Adrenal gland (tissue), 9 donors: ENCODE measurements at regions not wholly inside any gene's neighbourhood (a gene's known extent, or its start where the extent isn't known, plus 50 kb on each side); places are given as distances from the start of the nearest gene placed in this dataset.

ENCODE experiments used
- DNase-seq, 7 donors: peaks; one replicate each; pipeline ENCODE4 v3.0.0-alpha.2; 2019 to 2020
- H3K27ac ChIP-seq, 5 donors: fragments of 200-600 bp; sonication (generic) in 4 of 5; 1 replicate in 3 of 5; 2 replicates in 2 of 5; pipeline versions ENCODE4 v1.5.1 to v1.8.0; 2016 to 2020; ENCODE audit warnings: mild to moderate bottlenecking in 1 of 5
- H3K27me3 ChIP-seq: fragments of 200-600 bp; 2 replicates; pipeline ENCODE4 v1.8.0; 2021
- H3K36me3 ChIP-seq, 2 donors: fragments of 200-600 bp; replicated peaks in 1 of 2; 1 replicate in 1 of 2; 2 replicates in 1 of 2; pipeline versions ENCODE4 v1.5.1 to v1.8.0; 2018 to 2022
- H3K4me1 ChIP-seq, 2 donors: fragments of 200-600 bp; replicated peaks in 1 of 2; 1 replicate in 1 of 2; 2 replicates in 1 of 2; pipeline versions ENCODE4 v1.5.1 to v1.8.0; 2018 to 2021
- H3K4me3 ChIP-seq, 4 donors: fragments of 200-600 bp; sonication (generic) in 3 of 4; one replicate each; pipeline ENCODE4 v1.5.1; 2016 to 2018
- H3K9me3 ChIP-seq, 3 donors: fragments of 200-600 bp; sonication (generic) in 1 of 3; replicated peaks in 1 of 3; 1 replicate in 2 of 3; 2 replicates in 1 of 3; pipeline versions ENCODE4 v1.5.1 to v1.8.0; 2016 to 2021
- POLR2A ChIP-seq, 2 donors: fragments of 450-650 bp; IDR thresholded peaks; one replicate each; pipeline ENCODE4 v1.6.1; 2017; ENCODE audit warnings: antibody characterized with exemption in 2 of 2, mild to moderate bottlenecking in 2 of 2, moderate library complexity in 1 of 2
- WGBS, 4 donors: extraction: QIAGEN DNeasy Blood & Tissue Kit in 2 of 4; methylation state at CpG; one replicate each; pipeline versions ENCODE4 v1.1.5 to v1.1.7; 2013 to 2017; 5-methylcytosine and 5-hydroxymethylcytosine counted together
- intact Hi-C, 2 donors: fragments of 100-400 bp; cut with DNase I; formaldehyde crosslinking; loops; one replicate each; pipeline versions ENCODE4 v1.14.1 to v1.15.0; 2022 to 2023
- TF ChIP-seq, protein P1 (sequence below), 6 experiments: fragments of 450-650 bp in 4 of 6; fragments of 200-600 bp in 2 of 6; sonication (generic) in 1 of 6; IDR thresholded peaks; 1 replicate in 5 of 6; 2 replicates in 1 of 6; pipeline versions ENCODE4 v1.5.1 to v1.8.0; 2016 to 2021; ENCODE audit warnings: antibody characterized with exemption in 6 of 6, mild to moderate bottlenecking in 2 of 6, moderate library complexity in 1 of 6
- donor health status: healthy with polysubstance abuse.
- donor health status: Bipolar disorder and iron deficiency.
- donor health status: DM: yes; HTN: yes; CAD: no.
- donor health status: DM: no; HTN: no; CAD: no.
- donor health status: DM: no; HTN: no; CAD: no.

DNA sequence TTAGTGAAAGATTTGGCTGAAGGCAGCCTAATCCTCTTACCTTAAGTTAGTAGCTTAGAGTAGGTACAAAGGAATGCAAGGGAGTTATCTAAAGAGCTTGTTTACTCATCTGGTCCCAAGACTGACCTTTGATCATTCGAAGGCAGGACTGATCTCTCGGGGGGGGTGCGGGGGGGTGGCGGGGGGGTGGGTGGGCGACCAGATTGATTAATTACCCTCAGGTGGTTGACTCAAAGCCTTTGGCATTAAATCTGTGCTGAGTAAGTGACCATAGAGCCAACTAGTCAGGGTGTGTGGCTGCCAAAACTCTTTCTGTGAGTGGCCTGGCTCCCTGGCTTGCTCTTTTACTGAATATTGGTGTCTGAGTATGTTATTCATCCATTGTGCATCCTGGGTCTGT, 731.9 kb upstream of the FBXO33 start:
- Histone ChIP-seq H3K27ac (no peak overlapping the region), H3K4me1 (no peaks in the 10 kb centered on the region), H3K36me3 (no peaks in the 10 kb centered on the region), H3K27me3 (no peaks in the 10 kb centered on the region), H3K9me3 (no peaks in the 10 kb centered on the region), H3K4me3 (no peak overlapping the region)
- TF ChIP-seq, protein P1, sequence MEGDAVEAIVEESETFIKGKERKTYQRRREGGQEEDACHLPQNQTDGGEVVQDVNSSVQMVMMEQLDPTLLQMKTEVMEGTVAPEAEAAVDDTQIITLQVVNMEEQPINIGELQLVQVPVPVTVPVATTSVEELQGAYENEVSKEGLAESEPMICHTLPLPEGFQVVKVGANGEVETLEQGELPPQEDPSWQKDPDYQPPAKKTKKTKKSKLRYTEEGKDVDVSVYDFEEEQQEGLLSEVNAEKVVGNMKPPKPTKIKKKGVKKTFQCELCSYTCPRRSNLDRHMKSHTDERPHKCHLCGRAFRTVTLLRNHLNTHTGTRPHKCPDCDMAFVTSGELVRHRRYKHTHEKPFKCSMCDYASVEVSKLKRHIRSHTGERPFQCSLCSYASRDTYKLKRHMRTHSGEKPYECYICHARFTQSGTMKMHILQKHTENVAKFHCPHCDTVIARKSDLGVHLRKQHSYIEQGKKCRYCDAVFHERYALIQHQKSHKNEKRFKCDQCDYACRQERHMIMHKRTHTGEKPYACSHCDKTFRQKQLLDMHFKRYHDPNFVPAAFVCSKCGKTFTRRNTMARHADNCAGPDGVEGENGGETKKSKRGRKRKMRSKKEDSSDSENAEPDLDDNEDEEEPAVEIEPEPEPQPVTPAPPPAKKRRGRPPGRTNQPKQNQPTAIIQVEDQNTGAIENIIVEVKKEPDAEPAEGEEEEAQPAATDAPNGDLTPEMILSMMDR (IDR thresholded peaks at IDR 0.05): no peak
- TF ChIP-seq POLR2A (IDR thresholded peaks at IDR 0.05): no peak
- DNase-seq: no peak
- intact Hi-C loops: no loop called here
- 23 to 60% (median 42%) methylated on average over 4 to 5 of the region's 5 CpGs for WGBS, 4 donors

DNA sequence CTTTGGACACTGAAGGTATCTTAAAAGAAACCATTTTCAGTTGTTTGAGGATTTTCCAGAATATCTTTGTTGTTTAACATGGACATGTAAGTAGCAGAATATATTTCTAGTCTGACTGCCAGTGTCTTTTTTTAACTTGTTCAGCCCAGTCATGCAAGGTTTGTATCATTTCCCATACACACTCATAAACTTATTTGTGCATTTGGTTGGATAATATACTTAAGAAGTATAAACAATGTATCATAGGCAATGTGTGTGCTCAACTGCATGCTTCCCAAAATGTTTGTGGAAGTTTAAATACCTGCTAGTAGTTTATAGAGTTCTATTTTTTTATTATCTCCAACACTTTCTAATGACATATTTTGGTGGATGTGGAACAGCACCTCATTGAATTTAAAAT, 707.4 kb upstream of the FBXO33 start:
- intact Hi-C loops: no loop called here
- no peaks in the 10 kb centered on the region for H3K4me1 ChIP-seq
- H3K36me3 ChIP-seq: no peaks in the 10 kb centered on the region
- no peak for DNase-seq
- H3K27ac ChIP-seq: no peak overlapping the region
- no peak overlapping the region for H3K4me3 ChIP-seq
- H3K9me3 ChIP-seq: no peaks in the 10 kb centered on the region
- H3K27me3 ChIP-seq: no peaks in the 10 kb centered on the region
- TF ChIP-seq POLR2A (IDR thresholded peaks at IDR 0.05): no peak
- TF ChIP-seq, protein P1 (IDR thresholded peaks at IDR 0.05): no peak

DNA sequence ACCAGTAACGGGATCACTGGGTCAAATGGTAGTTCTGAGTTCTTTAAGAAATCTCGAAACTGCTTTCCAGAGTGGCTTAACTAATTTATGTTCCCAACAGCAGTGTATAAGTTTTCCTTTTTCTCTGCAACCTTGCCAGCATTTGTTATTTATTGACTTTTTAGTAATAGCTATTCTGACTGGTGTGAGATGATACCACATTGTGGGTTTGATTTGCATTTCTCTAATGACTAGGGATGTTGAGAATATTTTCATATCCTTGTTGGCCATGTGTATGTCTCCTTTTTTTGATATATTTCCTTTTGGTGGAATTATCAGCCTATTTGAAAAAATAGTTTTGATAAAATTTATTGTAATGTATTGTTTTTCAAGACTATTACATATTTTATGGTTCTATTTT, 701.2 kb upstream of the FBXO33 start:
- 81 to 88% (median 85%) methylated on average over 2 of the region's 2 CpGs for WGBS, 4 donors
- no peaks in the 10 kb centered on the region for H3K36me3 ChIP-seq
- H3K27ac ChIP-seq: no peak overlapping the region
- H3K9me3 ChIP-seq: no peaks in the 10 kb centered on the region
- DNase-seq: no peak
- no peaks in the 10 kb centered on the region for H3K4me1 ChIP-seq
- TF ChIP-seq POLR2A (IDR thresholded peaks at IDR 0.05): no peak
- TF ChIP-seq, protein P1 (IDR thresholded peaks at IDR 0.05): no peak
- no peaks in the 10 kb centered on the region for H3K27me3 ChIP-seq
- H3K4me3 ChIP-seq: no peak overlapping the region
- intact Hi-C loops: no loop called here

DNA sequence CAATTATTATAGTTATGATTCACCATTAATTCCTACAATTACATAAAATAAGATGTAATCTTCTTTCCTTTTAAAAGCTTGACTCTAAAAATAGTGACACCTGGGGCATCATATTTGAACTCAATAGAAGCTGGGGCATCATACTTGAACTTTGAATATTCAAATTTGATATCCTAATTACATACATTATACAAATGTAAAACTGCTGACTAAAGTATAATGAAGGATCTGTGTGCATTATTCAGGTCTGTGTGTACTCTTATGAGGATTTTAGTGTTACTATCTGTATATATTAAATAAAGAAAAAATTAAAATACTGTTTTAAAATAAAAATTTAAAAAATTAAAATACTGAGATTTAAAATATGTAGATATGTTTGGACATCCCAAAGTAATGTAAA, 696.9 kb upstream of the FBXO33 start:
- no peak overlapping the region for H3K27ac ChIP-seq
- no peaks in the 10 kb centered on the region for H3K36me3 ChIP-seq
- DNase-seq: no peak
- no peaks in the 10 kb centered on the region for H3K9me3 ChIP-seq
- H3K27me3 ChIP-seq: no peaks in the 10 kb centered on the region
- intact Hi-C loops: no loop called here
- no peaks in the 10 kb centered on the region for H3K4me1 ChIP-seq
- no peak for TF ChIP-seq POLR2A (IDR thresholded peaks at IDR 0.05)
- TF ChIP-seq, protein P1 (IDR thresholded peaks at IDR 0.05): no peak
- no peak overlapping the region for H3K4me3 ChIP-seq
